ENCODE measurements at regions not wholly inside any gene's neighbourhood (a gene's known extent, or its start where the extent isn't known, plus 50 kb on each side); places are given as distances from the start of the nearest gene placed in this dataset.

DNA sequence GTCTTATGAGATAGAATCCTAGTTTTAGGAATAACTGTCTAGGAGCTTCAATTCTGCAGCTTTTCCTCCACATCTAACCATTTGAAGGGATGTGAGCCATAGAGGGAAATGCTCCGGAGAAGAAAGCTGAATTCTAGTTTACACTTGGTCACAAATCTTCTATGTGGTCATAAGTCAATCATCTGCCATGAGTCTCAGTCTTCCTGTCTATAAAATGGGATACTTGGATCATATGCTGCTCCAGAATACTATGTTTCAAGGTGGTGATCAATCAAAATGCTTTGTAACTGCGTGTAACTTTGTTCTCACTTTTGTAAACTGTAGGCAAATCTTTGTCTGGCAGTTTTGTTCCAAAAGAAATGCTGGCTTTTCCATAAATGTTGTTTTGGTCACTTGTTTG is 152.0 kb upstream of the SV2C start:
- BruUV-seq (replicated peaks): no TSS peak
- POLR2A ChIA-PET: no interaction called here

DNA sequence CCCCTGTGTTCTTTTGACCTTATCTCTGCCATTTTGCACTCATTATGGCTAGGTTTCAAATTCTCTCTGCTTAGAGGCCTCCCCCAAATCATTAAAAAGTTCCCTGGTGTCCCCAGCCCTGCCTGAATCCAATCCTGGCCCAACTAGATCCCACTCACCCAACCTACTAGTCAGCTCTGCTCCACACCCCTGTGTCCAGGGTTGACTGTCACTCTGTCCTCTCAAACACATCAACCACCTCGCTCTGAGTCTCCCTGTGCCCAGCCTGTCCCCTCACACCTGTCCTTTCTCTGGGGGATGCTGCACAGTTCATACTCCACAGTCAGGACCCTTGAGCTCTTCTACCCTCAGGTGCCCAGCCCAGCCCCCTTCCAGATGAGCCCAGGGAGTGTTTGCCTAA is 154.2 kb upstream of the SV2C start:
- Mint-ChIP-seq H3K4me3 (ENCODE audit: unreplicated experiment) (no peak overlapping the region), H3K27ac (ENCODE audit: low read depth, unreplicated experiment) (no peak overlapping the region), H3K27me3 (ENCODE audit: insufficient read depth, unreplicated experiment) (peaks cover 51% of the 10 kb centered on the region), H3K36me3 (ENCODE audit: insufficient read depth, unreplicated experiment) (no peaks in the 10 kb centered on the region), H3K9me3 (ENCODE audit: unreplicated experiment) (no peaks in the 10 kb centered on the region), H3K4me1 (ENCODE audit: insufficient read depth, unreplicated experiment) (no peaks in the 10 kb centered on the region)
- intact Hi-C loops (cut with micrococcal nuclease): no loop called here
- no TSS peak for BruUV-seq (replicated peaks)
- DNase-seq (ENCODE audit: unreplicated experiment): no peak
- POLR2A ChIA-PET: no interaction called here
- CTCF ChIA-PET: no interaction called here
- TF ChIP-seq, protein P1, sequence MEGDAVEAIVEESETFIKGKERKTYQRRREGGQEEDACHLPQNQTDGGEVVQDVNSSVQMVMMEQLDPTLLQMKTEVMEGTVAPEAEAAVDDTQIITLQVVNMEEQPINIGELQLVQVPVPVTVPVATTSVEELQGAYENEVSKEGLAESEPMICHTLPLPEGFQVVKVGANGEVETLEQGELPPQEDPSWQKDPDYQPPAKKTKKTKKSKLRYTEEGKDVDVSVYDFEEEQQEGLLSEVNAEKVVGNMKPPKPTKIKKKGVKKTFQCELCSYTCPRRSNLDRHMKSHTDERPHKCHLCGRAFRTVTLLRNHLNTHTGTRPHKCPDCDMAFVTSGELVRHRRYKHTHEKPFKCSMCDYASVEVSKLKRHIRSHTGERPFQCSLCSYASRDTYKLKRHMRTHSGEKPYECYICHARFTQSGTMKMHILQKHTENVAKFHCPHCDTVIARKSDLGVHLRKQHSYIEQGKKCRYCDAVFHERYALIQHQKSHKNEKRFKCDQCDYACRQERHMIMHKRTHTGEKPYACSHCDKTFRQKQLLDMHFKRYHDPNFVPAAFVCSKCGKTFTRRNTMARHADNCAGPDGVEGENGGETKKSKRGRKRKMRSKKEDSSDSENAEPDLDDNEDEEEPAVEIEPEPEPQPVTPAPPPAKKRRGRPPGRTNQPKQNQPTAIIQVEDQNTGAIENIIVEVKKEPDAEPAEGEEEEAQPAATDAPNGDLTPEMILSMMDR (IDR thresholded peaks at IDR 0.05; ENCODE audit: unreplicated experiment): no peak

More for the DNA sequence above, 152.0 kb upstream of the SV2C start:
- H3K4me1 Mint-ChIP-seq (ENCODE audit: insufficient read depth, unreplicated experiment): no peaks in the 10 kb centered on the region
- no peak for DNase-seq (ENCODE audit: unreplicated experiment)
- peaks cover 63% of the 10 kb centered on the region for H3K27me3 Mint-ChIP-seq (ENCODE audit: insufficient read depth, unreplicated experiment)
- no peaks in the 10 kb centered on the region for H3K36me3 Mint-ChIP-seq (ENCODE audit: insufficient read depth, unreplicated experiment)
- TF ChIP-seq, protein P1 (IDR thresholded peaks at IDR 0.05; ENCODE audit: unreplicated experiment): no peak
- no peak overlapping the region for H3K27ac Mint-ChIP-seq (ENCODE audit: low read depth, unreplicated experiment)
- no peaks in the 10 kb centered on the region for H3K9me3 Mint-ChIP-seq (ENCODE audit: unreplicated experiment)
- CTCF ChIA-PET: no interaction called here
- intact Hi-C loops (cut with micrococcal nuclease): no loop called here
- H3K4me3 Mint-ChIP-seq (ENCODE audit: unreplicated experiment): no peak overlapping the region

DNA sequence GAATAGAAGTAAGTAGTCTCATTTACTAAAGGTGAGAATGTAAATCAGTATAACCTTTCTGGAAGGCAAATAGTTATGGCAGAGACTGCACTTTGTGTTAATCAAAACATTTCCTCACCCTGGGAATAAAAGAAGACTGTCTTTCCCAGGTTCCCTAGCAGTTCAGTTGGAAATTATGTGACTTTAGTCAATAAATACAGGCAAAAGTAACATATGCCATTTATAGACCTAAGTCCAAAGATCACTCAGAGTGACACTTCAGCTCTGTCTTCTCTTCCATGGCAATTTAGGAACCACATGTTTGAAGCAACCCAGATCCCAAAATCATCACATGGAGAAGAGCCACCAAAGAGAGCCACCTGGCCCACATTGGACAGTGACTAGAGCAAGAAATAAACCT is 160.7 kb upstream of the SV2C start:
- H3K4me1 Mint-ChIP-seq (ENCODE audit: insufficient read depth, unreplicated experiment): no peaks in the 10 kb centered on the region

DNA sequence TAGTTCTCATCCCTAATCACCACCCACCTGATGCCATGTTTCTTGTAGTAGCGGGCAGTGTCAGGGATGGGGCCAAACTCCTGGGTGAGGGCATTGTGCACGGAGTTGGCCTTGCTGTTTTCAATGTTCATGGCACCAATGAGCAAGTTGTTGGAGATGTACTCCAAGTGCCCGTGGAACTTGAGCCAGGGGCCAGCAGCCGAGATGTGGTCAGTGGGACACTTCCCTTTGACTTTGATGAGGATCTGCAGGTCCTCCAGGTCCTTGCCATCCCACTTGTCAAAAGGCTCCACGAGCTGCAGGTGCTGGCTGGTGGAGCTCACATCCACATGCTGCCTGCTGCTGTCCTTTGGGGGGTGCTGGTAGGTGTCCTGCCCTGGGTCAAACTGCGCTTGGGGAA is 162.2 kb upstream of the SV2C start:
- BruUV-seq (replicated peaks): no TSS peak
- Mint-ChIP-seq H3K4me1 (ENCODE audit: insufficient read depth, unreplicated experiment) (no peaks in the 10 kb centered on the region), H3K36me3 (ENCODE audit: insufficient read depth, unreplicated experiment) (no peaks in the 10 kb centered on the region), H3K27ac (ENCODE audit: low read depth, unreplicated experiment) (no peak overlapping the region), H3K9me3 (ENCODE audit: unreplicated experiment) (no peaks in the 10 kb centered on the region), H3K4me3 (ENCODE audit: unreplicated experiment) (no peak overlapping the region), H3K27me3 (ENCODE audit: insufficient read depth, unreplicated experiment) (peaks cover 61% of the 10 kb centered on the region)
- ChIA-PET CTCF (interaction anchor here (0.6 kb wide), 1 partner anchor 96 kb away, joined by 3 read pairs; no protein-coding TSS in a partner anchor), POLR2A (no interaction called here)
- no peak for DNase-seq (ENCODE audit: unreplicated experiment)
- TF ChIP-seq, protein P1 (IDR thresholded peaks at IDR 0.05; ENCODE audit: unreplicated experiment): no peak
- intact Hi-C loops (cut with micrococcal nuclease): no loop called here

More for the DNA sequence above, 160.7 kb upstream of the SV2C start:
- intact Hi-C loops (cut with micrococcal nuclease): no loop called here
- H3K9me3 Mint-ChIP-seq (ENCODE audit: unreplicated experiment): no peaks in the 10 kb centered on the region
- no peak for DNase-seq (ENCODE audit: unreplicated experiment)
- no TSS peak for BruUV-seq (replicated peaks)
- no peak overlapping the region for H3K27ac Mint-ChIP-seq (ENCODE audit: low read depth, unreplicated experiment)
- H3K36me3 Mint-ChIP-seq (ENCODE audit: insufficient read depth, unreplicated experiment): no peaks in the 10 kb centered on the region
- ChIA-PET CTCF (interaction anchor here (0.6 kb wide), 1 partner anchor 9 kb away, joined by 3 read pairs; no protein-coding TSS in a partner anchor), POLR2A (no interaction called here)
- TF ChIP-seq, protein P1 (IDR thresholded peaks at IDR 0.05; ENCODE audit: unreplicated experiment): no peak
- H3K27me3 Mint-ChIP-seq (ENCODE audit: insufficient read depth, unreplicated experiment): peaks cover 48% of the 10 kb centered on the region
- H3K4me3 Mint-ChIP-seq (ENCODE audit: unreplicated experiment): no peak overlapping the region

Data from MCF 10A (cell line).